GM20000 (cell line): ENCODE measurements at regions not wholly inside any gene's neighbourhood (a gene's known extent, or its start where the extent isn't known, plus 50 kb on each side); places are given as distances from the start of the nearest gene placed in this dataset.

ENCODE experiments used
- DNase-seq: peaks from one replicate; pipeline ENCODE4 v3.0.0; 2012; ENCODE audit warnings: low spot score
- TF ChIP-seq, protein P1 (sequence below): IDR thresholded peaks from 2 replicates; pipeline ENCODE4 v1.5.1; 2012; ENCODE audit warnings: mild to moderate bottlenecking, control low read depth; ENCODE audit errors: extremely low read depth, missing control alignments

DNA sequence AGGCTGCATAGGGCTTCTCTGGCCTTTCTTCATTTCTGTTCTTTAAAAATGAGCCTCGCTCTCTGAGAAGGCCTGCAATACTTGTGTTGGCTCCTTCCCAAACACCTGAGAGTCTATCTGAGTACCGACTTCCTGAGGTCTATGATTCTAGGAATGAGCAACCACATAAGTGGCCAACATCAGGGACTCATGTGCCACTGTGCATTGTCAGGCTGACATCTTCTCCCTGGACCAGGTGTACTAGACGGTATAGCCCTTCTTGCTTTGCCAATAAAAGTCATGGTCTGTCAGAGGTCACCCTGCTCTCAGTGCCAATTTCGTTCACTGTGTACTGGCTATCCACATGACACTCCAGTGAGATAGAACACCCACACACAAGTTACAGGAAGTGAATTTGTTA lies 67.4 kb upstream of the EPHA5 start:
- TF ChIP-seq, protein P1, sequence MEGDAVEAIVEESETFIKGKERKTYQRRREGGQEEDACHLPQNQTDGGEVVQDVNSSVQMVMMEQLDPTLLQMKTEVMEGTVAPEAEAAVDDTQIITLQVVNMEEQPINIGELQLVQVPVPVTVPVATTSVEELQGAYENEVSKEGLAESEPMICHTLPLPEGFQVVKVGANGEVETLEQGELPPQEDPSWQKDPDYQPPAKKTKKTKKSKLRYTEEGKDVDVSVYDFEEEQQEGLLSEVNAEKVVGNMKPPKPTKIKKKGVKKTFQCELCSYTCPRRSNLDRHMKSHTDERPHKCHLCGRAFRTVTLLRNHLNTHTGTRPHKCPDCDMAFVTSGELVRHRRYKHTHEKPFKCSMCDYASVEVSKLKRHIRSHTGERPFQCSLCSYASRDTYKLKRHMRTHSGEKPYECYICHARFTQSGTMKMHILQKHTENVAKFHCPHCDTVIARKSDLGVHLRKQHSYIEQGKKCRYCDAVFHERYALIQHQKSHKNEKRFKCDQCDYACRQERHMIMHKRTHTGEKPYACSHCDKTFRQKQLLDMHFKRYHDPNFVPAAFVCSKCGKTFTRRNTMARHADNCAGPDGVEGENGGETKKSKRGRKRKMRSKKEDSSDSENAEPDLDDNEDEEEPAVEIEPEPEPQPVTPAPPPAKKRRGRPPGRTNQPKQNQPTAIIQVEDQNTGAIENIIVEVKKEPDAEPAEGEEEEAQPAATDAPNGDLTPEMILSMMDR, result no peak
- DNase-seq, result no peak

DNA sequence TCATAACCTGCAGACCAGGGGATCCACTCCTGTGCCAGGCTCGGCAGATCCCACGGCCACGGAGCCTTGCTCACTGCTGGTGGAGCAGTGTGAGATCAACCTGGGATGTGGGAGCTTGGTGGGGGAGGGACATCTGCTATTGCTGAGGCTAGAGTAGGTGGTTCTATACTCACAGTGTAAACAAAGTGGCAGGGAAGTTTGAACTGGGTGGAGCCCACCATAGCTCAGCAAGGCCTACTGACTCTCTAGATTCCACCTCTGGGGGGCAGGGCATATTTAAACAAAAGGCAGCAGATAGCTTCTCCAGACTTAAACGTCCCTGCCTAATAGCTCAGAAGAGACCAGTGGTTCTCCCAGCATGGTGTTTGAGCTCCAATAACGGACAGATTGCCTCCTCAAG lies 54.7 kb upstream of the EPHA5 start:
- no peak for DNase-seq
- TF ChIP-seq, protein P1, result no peak
